ENCODE measurements at regions not wholly inside any gene's neighbourhood (a gene's known extent, or its start where the extent isn't known, plus 50 kb on each side); places are given as distances from the start of the nearest gene placed in this dataset.

GRCh38 chr15:70505936-70506912 lies 257.1 kb downstream of the UACA start:
- no peak for DNase-seq

GRCh38 chr15:70505411-70505919 lies 257.9 kb downstream of the UACA start:
- DNase-seq = no peak

- DNase-seq = no peak
Observed at GRCh38 chr15:70504988-70505387, 258.4 kb downstream of the UACA start.

GRCh38 chr15:70504299-70504951 lies 258.9 kb downstream of the UACA start:
- DNase-seq = no peak

GRCh38 chr15:70503798-70504298 lies 259.5 kb downstream of the UACA start:
- DNase-seq = no peak

- DNase-seq = no peak
Observed at GRCh38 chr15:70503073-70503745, 260.1 kb downstream of the UACA start.

GRCh38 chr15:70502529-70502928 lies 260.8 kb downstream of the UACA start:
- no peak for DNase-seq

- DNase-seq = no peak
Observed at GRCh38 chr15:70501849-70502248, 261.5 kb downstream of the UACA start.

- DNase-seq = no peak
Observed at GRCh38 chr15:70501121-70501727, 262.1 kb downstream of the UACA start.

GRCh38 chr15:70499791-70500190 lies 263.6 kb downstream of the UACA start:
- DNase-seq = no peak

- no peak for DNase-seq
Observed at GRCh38 chr15:70498096-70498626, 265.2 kb downstream of the UACA start.

GRCh38 chr15:70497661-70498060 lies 265.7 kb downstream of the UACA start:
- DNase-seq = no peak

GRCh38 chr15:70495991-70496599 lies 267.3 kb downstream of the UACA start:
- DNase-seq = no peak

GRCh38 chr15:70494852-70495571 lies 268.3 kb downstream of the UACA start:
- DNase-seq = no peak

- DNase-seq = no peak
Observed at GRCh38 chr15:70494517-70494851, 268.9 kb downstream of the UACA start.

- no peak for DNase-seq
Observed at GRCh38 chr15:70493787-70494516, 269.4 kb downstream of the UACA start.

- DNase-seq = no peak
Observed at GRCh38 chr15:70493376-70493775, 270.0 kb downstream of the UACA start.

GRCh38 chr15:70492240-70493177 lies 270.8 kb downstream of the UACA start:
- DNase-seq = no peak

GRCh38 chr15:70491641-70492040 lies 271.7 kb downstream of the UACA start:
- DNase-seq = no peak

Measured in skin of body (tissue), 1 donor.